COR-L47 (cell line): ENCODE measurements at regions not wholly inside any gene's neighbourhood (a gene's known extent, or its start where the extent isn't known, plus 50 kb on each side); places are given as distances from the start of the nearest gene placed in this dataset.

Experiments used
- DNase-seq: peaks from one replicate; lab custom pipeline; 2025; lab: John Stamatoyannopoulos, UW

DNA sequence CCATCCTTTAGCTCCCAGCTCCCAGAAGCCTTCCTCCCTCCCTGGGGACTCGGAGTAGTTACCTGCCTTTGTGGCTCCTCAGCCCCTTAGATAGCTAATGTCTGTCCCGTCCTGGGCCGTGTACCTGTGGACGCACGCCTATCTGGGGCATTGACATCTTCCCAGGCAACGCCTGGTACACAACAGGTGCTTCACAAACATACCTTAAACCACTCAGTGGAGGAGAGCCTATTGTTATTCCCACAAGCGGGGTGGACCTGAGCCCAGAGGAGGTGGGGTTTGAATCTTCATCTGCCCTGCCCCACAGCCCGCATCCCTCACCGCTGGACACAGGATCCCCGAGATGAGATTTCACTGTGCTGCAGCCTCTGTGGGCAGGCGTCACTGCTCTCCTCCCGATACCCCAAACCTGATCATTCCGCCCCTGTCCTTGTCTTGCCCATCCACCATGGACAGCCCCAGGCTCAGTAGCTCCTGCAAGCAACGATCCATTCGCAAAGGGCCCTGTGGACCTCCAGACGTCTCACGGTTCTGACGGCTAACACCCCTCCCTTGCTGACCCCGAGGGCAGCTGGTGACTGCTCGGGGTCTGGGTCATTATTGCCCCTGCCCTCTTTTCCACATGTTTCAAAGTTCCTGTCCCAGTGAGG is 73.8 kb upstream of the SHISAL1 start:
- no peak for DNase-seq

GRCh38 chr22:44385781-44386180 is 73.0 kb upstream of the SHISAL1 start:
- no peak for DNase-seq

GRCh38 chr22:44385296-44385610 is 72.5 kb upstream of the SHISAL1 start:
- DNase-seq = no peak

- DNase-seq = no peak
These were observed 72.0 kb upstream of the SHISAL1 start for GRCh38 chr22:44384563-44385295.

DNA sequence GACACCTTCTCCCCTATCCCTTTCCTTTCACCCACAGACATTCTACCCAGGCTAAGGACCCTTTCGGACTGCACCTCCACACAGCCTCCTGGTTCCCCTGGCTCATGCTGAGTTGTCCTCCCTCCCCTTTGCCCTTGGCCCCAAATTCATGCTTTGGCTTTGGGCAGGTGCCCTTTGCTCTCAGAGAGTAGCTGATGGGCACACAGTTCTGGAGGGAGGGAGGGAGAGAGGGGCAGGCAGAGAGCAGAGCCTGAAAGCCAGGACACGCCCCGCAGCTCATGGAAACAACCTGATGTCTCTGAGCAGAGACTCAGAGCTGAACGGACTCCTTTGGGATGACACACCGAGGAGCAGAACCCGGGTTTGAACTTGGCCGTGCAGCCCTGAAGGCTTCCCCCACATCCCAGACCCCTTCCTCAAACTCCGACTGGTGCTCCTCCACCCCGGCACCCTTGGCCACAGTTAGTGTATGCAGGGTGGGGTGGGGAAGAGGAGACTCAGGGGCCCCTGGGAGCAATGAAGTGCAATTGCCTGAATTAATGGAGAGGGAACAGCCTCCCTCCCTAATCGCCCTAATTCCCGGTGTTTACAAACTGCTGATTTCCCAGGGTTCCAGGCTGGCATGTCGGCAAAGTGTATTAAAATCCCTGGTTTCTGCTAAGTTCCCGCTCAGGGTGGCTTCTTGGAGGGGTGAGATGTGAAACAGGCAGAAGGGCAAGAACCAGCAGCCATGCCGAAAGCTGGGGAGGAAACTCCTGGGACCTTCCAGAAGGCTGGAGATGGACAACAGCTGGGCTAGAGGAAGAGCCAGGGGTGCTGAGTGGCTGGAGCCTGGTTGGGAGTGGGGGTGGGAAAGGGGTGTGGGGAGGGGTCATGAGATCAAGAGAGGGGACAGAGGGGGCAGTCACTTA is 71.2 kb upstream of the SHISAL1 start:
- no peak for DNase-seq

GRCh38 chr22:44383064-44383575 is 70.4 kb upstream of the SHISAL1 start:
- no peak for DNase-seq

DNA sequence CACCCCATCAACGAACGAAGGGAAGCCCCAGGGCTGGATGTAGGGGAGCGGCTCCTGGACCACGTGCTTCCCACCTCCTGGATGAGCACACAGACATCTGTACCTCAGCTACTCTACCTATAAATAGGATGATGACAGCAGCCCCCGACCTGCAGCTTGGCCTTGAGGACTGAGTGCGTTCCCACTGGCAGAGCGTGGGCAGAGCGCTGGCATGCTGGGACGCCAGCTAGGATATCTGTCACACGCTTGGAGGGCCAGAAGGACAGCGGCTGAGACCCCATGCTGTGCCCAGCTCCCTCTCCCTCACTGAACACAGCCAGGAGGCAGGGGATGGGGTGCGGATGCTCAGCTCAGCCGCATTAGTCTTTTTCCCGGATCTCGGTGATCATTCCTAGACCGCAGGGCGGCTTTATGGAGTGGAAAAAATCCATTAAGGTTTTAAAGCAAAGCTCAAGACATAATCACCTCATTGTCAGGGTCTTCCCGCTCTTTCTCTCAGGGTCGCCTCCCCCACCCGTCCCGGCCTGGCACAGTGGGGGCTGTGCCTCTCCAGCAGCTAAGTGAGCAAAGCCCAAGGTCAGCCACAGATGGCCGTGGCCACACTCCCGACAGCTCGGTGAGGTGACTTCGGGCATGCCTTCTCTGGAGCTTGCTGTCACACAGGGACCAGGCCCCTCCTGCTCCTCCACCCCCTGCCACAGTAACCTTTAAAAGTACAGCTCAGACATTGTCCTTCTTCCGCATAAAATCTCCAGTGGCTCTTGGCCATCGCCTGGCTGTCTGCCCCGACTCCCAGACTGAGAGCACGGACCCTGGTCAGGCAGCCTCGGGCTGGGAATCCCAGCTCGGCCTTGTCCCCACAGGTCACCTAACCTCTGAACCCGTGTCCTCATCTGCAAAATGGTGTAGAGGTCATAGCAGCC is 69.6 kb upstream of the SHISAL1 start:
- no peak for DNase-seq

GRCh38 chr22:44381761-44382115 is 69.0 kb upstream of the SHISAL1 start:
- DNase-seq = no peak

- DNase-seq = peak; percentile 59
These were observed 68.2 kb upstream of the SHISAL1 start for GRCh38 chr22:44380756-44381486.

DNA sequence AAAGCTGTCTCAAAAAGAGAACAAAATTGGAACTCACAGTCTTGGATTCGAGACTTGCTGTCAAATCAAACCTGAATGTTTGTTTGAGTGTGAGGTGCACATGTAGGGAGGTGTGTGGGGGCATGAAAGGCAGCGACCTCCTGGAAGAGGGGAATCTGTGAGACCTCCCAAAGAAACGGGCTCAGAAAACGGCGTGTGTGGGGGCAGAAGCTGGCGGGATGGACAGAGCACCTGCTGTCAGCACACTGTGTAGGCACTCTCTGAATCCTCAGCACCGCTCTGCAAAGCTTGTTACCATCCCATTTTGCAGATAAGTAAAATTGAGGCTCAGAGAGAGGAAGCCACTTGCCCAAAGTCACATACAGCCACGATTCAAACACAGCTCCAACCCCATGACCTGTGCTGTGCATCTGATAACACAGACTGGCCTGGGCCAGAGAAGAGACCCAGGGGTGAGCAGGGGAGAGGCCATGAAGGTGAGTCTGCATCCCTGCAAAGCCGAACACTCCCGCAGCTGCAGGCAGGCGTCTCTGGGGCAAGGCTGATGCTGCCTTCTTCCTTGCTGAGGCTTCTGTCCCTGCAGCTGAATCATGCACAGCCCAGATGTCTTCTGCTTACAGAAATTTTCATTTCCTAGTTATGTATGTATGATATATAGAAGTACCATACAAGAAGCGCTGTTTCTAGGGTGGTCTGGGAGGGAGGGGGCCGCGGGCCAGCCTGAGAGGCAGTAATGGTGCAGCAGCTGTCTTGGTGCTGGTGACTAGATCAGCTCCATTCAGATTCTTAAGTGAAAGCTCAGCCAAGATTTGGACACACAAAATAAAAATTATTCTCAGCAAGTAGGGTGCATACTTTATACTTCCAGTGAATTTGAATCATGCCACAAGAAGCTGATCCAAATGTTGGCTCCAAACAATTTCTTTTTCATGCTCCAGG is 67.3 kb upstream of the SHISAL1 start:
- no peak for DNase-seq

- no peak for DNase-seq
These were observed 65.6 kb upstream of the SHISAL1 start for GRCh38 chr22:44378380-44378779.

GRCh38 chr22:44375451-44375850 is 62.7 kb upstream of the SHISAL1 start:
- DNase-seq = no peak

- no peak for DNase-seq
These were observed 60.5 kb upstream of the SHISAL1 start for GRCh38 chr22:44373234-44373633.

DNA sequence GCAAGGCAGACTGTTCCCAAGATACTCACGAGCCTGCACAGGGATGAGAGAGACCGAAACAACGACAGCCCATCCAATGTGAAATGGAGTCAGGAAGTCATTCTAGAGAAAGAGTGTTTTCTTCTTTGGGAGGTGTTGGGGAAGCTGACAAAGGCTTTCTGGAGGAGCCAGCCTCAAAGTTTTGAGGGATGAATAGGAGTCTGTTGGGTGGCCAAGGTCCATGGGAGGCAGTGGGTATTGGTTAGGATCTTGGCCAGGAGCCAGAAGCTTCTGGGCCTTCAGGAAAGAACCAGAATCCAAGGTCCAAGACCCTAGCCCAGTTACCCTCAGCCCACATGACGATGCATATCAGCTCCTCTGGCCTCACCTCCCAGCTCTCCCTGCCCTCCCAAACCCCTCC is 59.9 kb upstream of the SHISAL1 start:
- DNase-seq = no peak

- DNase-seq = no peak
These were observed 59.2 kb upstream of the SHISAL1 start for GRCh38 chr22:44371741-44372525.

DNA sequence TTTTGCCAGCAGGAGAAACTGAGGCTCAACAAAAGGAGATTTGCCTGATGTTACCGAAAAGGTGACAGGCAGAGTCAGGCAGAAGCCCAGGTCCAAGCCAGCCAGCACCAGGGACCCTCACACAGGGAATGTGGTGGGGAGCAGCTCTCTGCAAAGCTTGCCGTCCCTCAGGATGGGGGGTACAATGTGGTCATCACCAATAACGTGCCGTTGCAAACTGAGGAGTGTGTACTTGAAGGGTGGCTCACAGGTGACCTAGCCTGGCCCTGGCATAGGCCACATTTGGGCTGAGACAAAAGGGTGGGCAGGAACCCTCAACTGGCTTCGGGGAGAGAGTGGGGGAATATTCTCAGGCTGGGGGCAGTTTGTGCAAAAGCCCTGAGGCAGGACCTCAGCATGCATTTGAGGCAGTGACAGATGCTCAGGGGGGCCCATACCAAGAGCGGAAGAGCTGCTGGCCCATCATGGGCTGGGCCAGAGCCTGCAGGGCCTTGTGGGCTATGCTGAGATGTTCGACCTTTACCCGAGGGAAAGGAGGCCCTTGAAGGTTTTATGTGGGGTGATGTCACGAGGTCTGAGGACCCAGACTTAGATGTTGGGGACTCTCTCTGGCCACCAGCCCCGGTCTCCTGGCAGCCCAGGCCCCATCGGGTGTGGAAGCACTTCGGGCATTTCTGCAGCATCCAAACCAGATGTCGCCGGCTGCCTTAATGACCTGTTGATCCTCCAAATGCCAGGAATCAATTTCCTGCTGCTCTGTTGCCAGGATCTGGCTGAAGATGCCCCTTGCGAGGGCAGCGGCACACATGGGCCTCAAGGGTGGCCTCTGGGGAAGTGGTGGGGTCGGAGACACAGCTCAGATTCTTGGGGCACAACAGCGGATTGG is 57.4 kb upstream of the SHISAL1 start:
- no peak for DNase-seq

DNA sequence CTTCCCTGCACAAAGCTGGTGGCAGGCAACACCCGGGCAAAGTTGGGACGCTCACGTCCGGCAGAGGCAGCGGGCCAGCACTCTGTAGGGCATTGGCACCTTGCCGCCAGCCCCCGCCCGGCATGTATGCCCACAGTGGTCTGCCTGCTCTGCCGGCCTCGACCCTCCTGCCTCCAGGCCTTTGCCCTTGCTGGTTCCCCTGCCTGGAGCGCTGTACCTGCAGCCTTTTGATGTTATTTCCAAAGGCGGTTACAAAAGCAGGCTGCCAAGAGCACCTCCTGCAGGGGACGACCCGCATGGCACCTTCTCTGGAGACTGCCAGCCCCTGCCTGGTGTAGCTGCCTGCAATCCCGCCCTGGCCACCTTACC is 56.5 kb upstream of the SHISAL1 start:
- no peak for DNase-seq
